HG02642 (cell line): ENCODE measurements at regions not wholly inside any gene's neighbourhood (a gene's known extent, or its start where the extent isn't known, plus 50 kb on each side); places are given as distances from the start of the nearest gene placed in this dataset.
A peak's percentile ranks its signal among the peaks of the same experiment; 100 is the strongest.

Source experiments
- ATAC-seq: cut with Tn5 transposase; IDR thresholded peaks from one replicate; pipeline ENCODE4 v1.9.1; 2021; ENCODE audit warnings: mild to moderate bottlenecking; ENCODE audit not compliant: unreplicated experiment, poor library complexity

DNA sequence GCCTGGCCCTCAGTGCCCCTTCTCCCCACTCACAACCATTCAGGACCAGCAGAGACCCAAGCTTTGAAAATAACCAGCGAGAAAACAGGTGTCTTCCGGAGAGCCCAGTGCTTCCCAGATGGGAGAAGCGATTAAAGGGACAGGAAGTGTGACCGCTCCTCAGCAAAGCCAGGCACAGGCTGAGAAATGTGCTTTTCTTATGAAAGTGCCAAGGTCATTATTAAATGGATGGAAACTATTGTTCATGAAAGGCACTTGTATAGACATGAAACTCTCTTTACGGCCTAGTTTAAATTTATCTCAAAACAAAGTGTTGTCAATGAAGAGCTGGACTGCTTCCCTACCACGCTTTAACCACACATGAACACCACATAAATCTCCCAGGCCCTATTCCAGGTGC lies 210.4 kb downstream of the SPTSSA start:
- no peak for ATAC-seq

DNA sequence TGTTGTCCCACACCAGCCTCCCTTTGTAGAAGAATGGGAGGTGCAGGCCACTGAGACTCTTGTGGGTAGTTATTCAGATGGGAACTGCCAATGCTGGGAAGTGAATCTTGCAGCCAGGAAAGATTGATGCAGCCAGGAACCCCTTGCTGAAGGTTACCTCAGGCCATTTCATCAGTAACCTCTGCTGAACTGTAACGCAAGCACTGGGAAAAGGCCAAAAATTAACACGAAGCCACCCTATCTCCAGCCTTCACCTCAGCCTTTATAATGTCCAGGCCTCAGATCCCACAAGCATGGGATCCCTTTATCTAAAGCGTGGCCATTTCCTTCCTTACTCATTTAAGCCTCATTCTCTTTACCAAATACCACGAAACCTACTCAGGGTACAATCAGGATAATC lies 211.1 kb downstream of the SPTSSA start:
- no peak for ATAC-seq

GRCh38 chr14:34247605-34248004 lies 214.4 kb downstream of the SPTSSA start:
- ATAC-seq = no peak

GRCh38 chr14:34246206-34246605 lies 215.8 kb downstream of the SPTSSA start:
- ATAC-seq = no peak

DNA sequence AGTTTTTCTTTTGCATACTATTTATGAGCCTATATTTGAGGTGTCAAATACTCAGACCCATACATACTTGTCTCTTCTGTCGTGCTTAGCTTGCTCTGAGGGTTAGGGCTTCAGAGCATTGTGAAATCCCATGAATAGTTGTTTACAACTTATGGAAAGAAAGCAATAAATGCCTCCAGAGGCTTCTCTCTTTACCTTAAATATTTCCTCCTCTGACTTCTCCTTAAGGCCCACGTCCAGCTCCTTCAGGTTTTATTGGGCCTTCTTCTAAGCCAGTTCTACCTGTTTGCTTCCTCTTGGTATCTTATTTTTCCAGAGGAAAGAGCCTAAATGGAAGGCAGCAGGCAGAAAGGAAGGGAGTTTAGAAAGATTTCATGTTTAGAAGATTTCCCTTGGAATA lies 218.6 kb downstream of the SPTSSA start:
- no peak for ATAC-seq

- ATAC-seq = no peak
These were observed 219.0 kb downstream of the SPTSSA start for GRCh38 chr14:34243001-34243400.

GRCh38 chr14:34241185-34241711 lies 220.8 kb downstream of the SPTSSA start:
- ATAC-seq = no peak

GRCh38 chr14:34238610-34239009 lies 223.4 kb downstream of the SPTSSA start:
- no peak for ATAC-seq

DNA sequence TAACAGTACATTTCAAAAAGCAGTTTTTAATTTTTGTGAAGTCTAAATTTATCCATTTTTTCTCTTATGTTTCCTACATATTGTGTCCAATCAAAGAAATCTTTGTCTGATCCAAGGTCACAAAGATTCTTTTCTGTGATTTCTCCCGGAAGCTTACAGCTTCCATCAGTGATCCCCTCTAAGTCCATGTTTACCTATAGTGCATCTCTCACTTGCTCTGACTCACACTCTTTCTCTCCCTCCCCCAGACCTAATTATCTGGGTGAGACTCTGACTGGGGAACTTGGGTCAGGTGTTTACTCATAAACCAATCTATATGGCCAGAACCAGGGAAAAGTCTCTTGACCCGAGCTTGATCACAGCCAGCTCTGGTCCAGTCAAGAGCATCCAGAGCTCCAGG lies 224.4 kb downstream of the SPTSSA start:
- no peak for ATAC-seq

GRCh38 chr14:34237081-34237480 lies 225.0 kb downstream of the SPTSSA start:
- no peak for ATAC-seq

- no peak for ATAC-seq
These were observed 226.3 kb downstream of the SPTSSA start for GRCh38 chr14:34235643-34236300.

- ATAC-seq = no peak
These were observed 227.8 kb downstream of the SPTSSA start for GRCh38 chr14:34234258-34234657.

GRCh38 chr14:34233619-34234018 lies 228.4 kb downstream of the SPTSSA start:
- ATAC-seq = no peak

- ATAC-seq = no peak
These were observed 229.2 kb downstream of the SPTSSA start for GRCh38 chr14:34232790-34233189.

DNA sequence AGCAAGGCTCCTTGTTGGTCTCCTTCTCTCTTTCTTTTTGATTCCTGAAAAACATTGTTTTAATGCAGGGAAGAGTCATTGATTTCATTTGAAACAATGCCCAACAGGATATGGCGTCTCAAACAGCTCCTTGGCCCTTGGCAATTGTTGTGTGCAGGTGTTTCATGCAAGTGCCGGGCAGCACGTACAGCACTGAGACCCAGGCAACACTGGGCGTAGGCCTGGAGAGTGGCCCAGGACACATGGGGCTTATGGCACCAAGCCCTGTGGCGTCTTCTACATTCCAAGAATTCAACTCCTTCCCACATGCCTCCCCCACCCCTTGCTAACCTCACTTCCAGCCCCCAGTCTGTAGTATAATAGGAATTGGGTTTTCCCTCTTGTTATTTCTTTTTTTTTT lies 230.4 kb downstream of the SPTSSA start:
- no peak for ATAC-seq

DNA sequence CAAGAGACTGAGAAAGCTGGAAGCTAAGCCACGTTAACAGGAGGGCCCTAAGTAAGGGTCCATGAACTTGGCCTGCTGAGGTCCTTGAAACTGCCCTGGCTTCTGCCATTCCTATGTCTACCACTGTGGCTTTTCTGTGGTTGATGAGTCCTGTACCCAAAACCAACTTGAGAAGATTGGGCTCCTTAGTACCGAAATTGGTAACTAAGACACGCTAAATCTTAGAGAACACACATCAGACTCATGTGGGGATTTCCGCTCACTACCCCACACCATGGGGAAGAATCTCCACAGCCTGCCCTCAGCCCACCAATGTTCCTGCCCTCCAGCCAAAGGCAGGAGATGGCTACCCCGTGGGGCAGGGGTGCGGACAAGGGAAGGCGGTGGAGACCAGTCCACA lies 232.9 kb downstream of the SPTSSA start:
- no peak for ATAC-seq

- no peak for ATAC-seq
These were observed 233.4 kb downstream of the SPTSSA start for GRCh38 chr14:34228650-34228976.

GRCh38 chr14:34227834-34228649 lies 234.0 kb downstream of the SPTSSA start:
- ATAC-seq = peak; percentile 91

DNA sequence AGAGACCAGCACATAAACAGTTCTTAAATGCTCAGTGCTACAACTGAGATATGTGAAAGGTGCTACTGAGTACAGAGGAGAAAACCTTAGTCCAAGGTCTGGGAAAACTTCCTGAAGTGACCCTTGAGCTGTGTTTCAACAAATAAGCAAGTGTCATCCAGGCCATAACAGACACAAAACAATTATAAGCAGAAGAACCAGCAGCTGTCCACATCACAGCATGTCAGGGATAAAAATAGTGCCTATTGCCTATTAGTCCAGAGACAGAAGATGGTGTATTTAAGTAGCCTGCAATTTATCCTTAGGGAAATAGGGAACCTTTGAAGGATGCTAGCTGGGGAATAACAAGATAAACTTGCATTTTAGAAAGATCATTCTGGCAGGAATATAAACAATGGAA lies 237.8 kb downstream of the SPTSSA start:
- ATAC-seq = no peak

GRCh38 chr14:34223373-34224148 lies 238.5 kb downstream of the SPTSSA start:
- no peak for ATAC-seq

GRCh38 chr14:34222867-34223266 lies 239.2 kb downstream of the SPTSSA start:
- no peak for ATAC-seq
